ENCODE measurements at regions not wholly inside any gene's neighbourhood (a gene's known extent, or its start where the extent isn't known, plus 50 kb on each side); places are given as distances from the start of the nearest gene placed in this dataset.

- TF ChIP-seq CTCF (conservative IDR thresholded peaks at IDR 0.05; ENCODE audit: low read depth in 2 of 2) (no peak), POLR2AphosphoS5 (IDR thresholded peaks at IDR 0.05; ENCODE audit: low read depth) (no peak), REST (IDR thresholded peaks at IDR 0.05; ENCODE audit: unreplicated experiment) (no peak), EZH2 (IDR thresholded peaks at IDR 0.05; ENCODE audit: low read depth, unreplicated experiment) (no peak), EZH2phosphoT487 (IDR thresholded peaks at IDR 0.05; ENCODE audit: unreplicated experiment) (no peak), ZNF331 (CRISPR knock-in tag; IDR thresholded peaks at IDR 0.05; ENCODE audit: low read depth) (no peak)
Observed at GRCh38 chr18:45521777-45522176, 93.5 kb upstream of the SLC14A2 start.
